GM18526 (cell line): ENCODE measurements at regions not wholly inside any gene's neighbourhood (a gene's known extent, or its start where the extent isn't known, plus 50 kb on each side); places are given as distances from the start of the nearest gene placed in this dataset.

ENCODE experiments used
- POLR2A ChIP-seq: IDR thresholded peaks from 3 replicates; pipeline ENCODE4 v1.6.1; 2011; ENCODE audit not compliant: insufficient read length; ENCODE audit errors: extremely low read depth

DNA sequence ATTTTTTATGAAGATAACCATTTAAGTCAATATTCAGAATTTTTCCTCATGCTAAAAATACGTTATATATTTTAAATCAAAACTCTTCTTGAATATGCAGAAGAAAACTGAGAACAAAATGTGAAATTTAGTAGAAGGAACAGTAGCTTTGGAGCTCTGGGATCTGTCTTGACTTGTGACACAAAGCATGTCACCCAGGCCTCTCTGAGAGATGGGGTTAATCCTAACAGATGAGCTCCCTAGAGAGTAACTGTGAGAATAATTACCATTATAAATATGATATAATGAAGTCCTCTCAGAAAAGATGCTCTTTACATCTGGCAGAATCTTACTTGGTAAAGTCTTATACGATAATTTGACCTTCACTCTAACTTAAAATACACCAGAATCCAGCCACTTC lies 272.0 kb downstream of the PTPRC start:
- TF ChIP-seq POLR2A: no peak

- TF ChIP-seq POLR2A: no peak
Observed at GRCh38 chr1:198912046-198912445, 273.2 kb downstream of the PTPRC start.

DNA sequence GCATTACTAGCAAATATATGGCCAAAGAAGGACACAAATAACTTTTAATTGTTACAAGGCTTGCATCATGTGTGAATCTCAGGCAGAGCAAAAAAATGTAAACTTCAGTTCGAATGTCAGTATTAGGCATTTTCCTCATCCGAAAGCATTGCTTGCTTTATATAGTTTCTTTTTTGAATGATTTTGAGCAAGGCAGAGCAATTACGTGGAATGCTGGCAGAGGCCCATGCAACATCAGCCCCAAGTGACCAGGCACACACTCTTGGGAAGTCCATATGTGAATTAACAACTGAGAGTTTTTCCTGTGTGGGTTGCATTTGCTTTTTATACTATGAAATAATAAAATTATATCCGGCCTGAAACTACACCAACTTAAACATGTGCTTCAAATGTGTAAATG lies 274.8 kb downstream of the PTPRC start:
- TF ChIP-seq POLR2A: no peak

GRCh38 chr1:198915327-198916231 lies 276.7 kb downstream of the PTPRC start:
- TF ChIP-seq POLR2A: no peak

- no peak for TF ChIP-seq POLR2A
Observed at GRCh38 chr1:198917226-198917625, 278.4 kb downstream of the PTPRC start.

DNA sequence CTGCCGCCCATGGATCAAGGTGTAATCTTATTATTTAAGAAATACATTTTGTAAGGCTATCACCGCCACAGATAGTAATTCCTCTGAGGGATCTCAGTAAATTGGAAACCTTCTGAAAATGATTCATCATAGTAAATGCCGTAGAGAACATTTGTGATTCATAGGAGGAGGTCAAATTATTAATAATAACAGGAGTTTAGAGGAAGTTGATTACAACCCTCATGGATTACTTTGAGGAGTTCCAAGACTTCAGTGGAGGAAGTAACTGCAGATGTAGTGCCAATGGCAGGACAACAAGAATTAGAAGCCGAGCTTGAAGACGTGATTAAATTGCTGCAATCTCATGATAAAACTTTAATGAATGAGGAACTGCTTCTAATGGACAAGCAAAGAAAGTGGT lies 280.1 kb downstream of the PTPRC start:
- no peak for TF ChIP-seq POLR2A

DNA sequence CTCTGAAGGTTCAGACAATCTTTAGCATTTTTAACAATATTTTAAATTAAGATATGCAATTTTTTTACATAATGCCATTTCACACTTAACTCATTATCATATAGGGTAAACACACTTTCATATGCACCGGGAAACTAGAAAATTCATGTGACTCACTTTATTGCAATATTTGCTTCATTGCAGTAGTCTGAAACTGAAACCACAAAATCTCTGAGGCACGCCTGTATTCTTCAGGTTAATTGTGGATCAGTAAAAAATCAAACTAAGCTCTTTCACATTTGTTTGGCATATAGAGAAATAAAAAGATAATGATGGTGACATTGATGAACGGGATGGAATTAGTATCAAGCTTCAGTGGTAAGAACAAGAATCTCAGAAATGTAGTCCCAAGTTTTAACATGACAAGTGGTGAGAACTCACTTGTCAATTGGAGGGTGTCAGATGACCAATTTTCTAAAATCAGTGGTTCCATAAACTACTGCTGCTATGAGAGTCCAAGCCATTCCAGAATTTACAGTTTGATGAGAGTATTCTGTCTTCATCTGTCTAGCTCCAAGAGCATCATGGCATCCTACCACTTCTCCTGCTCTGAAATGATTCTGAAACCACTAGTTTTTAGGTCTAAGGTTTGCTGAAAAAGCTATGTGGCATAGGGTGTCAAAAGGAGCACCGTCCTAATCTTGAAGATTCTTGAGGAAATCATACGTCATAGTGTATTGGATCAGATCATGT lies 281.0 kb downstream of the PTPRC start:
- no peak for TF ChIP-seq POLR2A

- TF ChIP-seq POLR2A: no peak
Observed at GRCh38 chr1:198922638-198923430, 284.0 kb downstream of the PTPRC start.

DNA sequence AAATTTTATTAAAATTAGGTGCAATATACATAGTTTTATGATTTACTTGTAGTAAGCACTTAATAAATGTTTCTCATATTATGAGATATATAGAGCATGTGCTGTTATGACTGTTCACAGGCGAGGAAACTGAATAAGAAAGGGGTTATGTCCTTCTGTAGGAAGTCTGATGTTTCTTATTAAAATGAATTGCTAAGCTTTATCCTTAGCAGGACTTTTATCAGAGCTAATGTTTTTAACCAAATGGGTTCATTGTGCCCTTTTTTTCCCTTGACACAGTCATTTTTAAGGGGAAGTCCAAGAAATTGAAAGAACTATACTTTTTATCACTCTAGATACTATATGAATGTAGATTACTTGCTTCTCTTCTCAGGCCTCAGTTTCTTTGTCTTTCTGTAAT lies 285.2 kb downstream of the PTPRC start:
- TF ChIP-seq POLR2A: no peak

DNA sequence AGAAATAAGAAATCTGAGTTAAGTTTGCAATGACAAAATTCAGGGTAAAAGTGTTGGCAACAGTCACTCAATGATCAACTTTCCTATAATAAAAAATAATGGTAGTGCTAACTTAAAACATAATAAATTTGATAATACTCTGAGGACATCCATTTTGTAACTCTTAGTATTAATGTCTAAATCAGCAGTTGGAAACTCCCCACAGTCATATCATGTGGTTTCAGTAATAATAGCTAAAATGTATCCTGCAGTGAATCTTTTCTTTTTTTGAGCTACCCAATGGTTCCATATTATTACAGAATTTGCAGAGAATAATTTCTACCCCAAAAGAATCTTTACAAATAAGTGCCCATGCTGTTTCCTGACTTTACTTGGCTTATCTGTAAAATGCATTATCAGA lies 286.7 kb downstream of the PTPRC start:
- TF ChIP-seq POLR2A: no peak

DNA sequence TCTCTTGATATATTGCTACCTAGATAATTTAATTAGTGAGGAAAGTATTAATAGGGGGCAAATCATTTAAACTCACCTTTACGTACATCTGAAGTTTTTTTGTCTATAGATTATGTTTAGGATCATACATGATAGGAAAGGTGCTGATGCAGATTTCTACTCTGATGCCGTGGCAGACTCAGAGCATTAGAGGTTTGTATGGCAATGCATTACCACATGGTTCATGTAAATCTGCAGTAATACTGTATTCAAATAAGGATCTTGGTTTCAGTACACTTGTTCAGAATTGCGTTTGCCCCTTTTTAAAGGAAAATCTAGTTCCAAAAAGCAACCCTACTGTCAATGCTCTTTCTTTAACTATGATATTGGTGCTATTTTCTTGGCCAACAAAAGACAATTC lies 288.3 kb downstream of the PTPRC start:
- TF ChIP-seq POLR2A: no peak

- no peak for TF ChIP-seq POLR2A
Observed at GRCh38 chr1:198929111-198929604, 290.3 kb downstream of the PTPRC start.

- TF ChIP-seq POLR2A: no peak
Observed at GRCh38 chr1:198929961-198930599, 291.2 kb downstream of the PTPRC start.

GRCh38 chr1:198932351-198932991 lies 293.6 kb downstream of the PTPRC start:
- no peak for TF ChIP-seq POLR2A
